ENCODE measurements at regions not wholly inside any gene's neighbourhood (a gene's known extent, or its start where the extent isn't known, plus 50 kb on each side); places are given as distances from the start of the nearest gene placed in this dataset.

DNA sequence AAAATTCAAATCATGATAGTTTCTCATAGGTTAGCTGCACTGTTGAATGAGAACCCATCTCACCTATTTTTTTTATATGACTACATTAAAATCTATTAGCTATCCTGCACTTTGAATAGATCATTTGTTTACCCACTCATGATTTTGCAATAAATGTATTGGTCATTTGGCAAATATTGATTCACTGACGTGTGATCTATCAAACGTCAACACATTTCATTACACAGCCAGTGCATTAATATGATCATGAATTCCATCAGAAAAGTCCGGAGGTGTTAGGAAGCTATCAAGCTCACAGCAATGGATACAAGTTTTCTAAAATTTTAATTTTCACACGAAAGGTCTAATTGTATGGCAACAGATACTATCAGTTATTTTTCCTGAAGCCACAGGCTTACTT, 128.2 kb upstream of the ID2 start:
- no peak overlapping the region for H2AFZ ChIP-seq (ENCODE audit: low read length)
- H3K27me3 ChIP-seq (ENCODE audit: insufficient read depth, low read length, poor library complexity, severe bottlenecking), result peaks cover 21% of the 10 kb centered on the region
- H3K9me2 ChIP-seq (replicated peaks; ENCODE audit: low read depth, low read length), result no peaks in the 10 kb centered on the region
- no peak overlapping the region for H3K4me2 ChIP-seq (ENCODE audit: low read depth, low read length, poor library complexity, severe bottlenecking)
- TF ChIP-seq EZH2phosphoT487 (IDR thresholded peaks at IDR 0.05; ENCODE audit: borderline replicate concordance) (no peak), CTCF (conservative IDR thresholded peaks at IDR 0.05; ENCODE audit: low read length) (no peak)
- no peaks in the 10 kb centered on the region for H4K20me1 ChIP-seq (ENCODE audit: insufficient read depth, low read length, poor library complexity, severe bottlenecking)
- H3K4me3 ChIP-seq (ENCODE audit: low read length, poor library complexity, severe bottlenecking), result no peak overlapping the region
- H3K36me3 ChIP-seq (ENCODE audit: insufficient read depth, low read length), result no peaks in the 10 kb centered on the region
- H3K4me1 ChIP-seq (ENCODE audit: insufficient read depth, low read length, poor library complexity, severe bottlenecking), result peaks cover 10% of the 10 kb centered on the region
- no peak overlapping the region for H3K9ac ChIP-seq (ENCODE audit: low read depth, low read length, poor library complexity, severe bottlenecking)
- H3F3A ChIP-seq (ENCODE audit: low read depth), result no peaks in the 10 kb centered on the region
- no peaks in the 10 kb centered on the region for H3K79me2 ChIP-seq (ENCODE audit: insufficient read depth, low read length)
- H3K9me3 ChIP-seq (ENCODE audit: insufficient read depth, low read depth, low read length), result peaks cover 4% of the 10 kb centered on the region; the same call in 1 of the 2 replicates

DNA sequence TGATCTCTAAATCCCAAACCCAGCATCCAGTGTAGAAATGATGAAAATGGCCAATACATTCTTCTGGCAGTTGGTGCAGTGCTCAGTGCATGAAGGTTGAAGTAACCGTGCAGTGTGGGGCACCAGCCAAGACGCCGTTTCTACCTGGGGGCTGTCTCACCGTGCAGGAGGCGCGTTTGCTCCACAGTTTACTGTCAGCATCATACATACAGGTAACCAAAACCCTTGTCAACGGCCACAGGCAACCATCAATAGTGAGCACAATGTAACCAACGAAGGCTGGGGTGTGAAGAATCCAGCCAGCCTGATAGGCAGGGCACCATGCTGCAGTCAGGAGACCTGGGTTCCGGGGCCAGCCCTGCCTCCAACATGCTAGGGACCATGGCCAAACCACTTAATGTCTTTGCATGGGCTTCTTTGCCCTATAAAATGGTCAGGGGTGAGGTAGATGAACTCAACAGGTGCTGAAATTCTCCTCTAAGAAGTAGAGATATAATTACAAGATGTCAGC, 127.5 kb upstream of the ID2 start:
- H3K36me3 ChIP-seq (ENCODE audit: insufficient read depth, low read length), result no peaks in the 10 kb centered on the region
- no peaks in the 10 kb centered on the region for H3K79me2 ChIP-seq (ENCODE audit: insufficient read depth, low read length)
- H3K9me3 ChIP-seq (ENCODE audit: insufficient read depth, low read depth, low read length), result peaks cover 11% of the 10 kb centered on the region; the same call in 1 of the 2 replicates
- no peak overlapping the region for H3K4me3 ChIP-seq (ENCODE audit: low read length, poor library complexity, severe bottlenecking)
- H3F3A ChIP-seq (ENCODE audit: low read depth), result no peaks in the 10 kb centered on the region
- no peak for TF ChIP-seq CTCF (conservative IDR thresholded peaks at IDR 0.05; ENCODE audit: low read length)
- no peak for TF ChIP-seq EZH2phosphoT487 (IDR thresholded peaks at IDR 0.05; ENCODE audit: borderline replicate concordance)
- H4K20me1 ChIP-seq (ENCODE audit: insufficient read depth, low read length, poor library complexity, severe bottlenecking), result no peaks in the 10 kb centered on the region
- no peaks in the 10 kb centered on the region for H3K9me2 ChIP-seq (replicated peaks; ENCODE audit: low read depth, low read length)
- no peak overlapping the region for H3K4me2 ChIP-seq (ENCODE audit: low read depth, low read length, poor library complexity, severe bottlenecking)
- H2AFZ ChIP-seq (ENCODE audit: low read length), result no peak overlapping the region
- peaks cover 27% of the 10 kb centered on the region for H3K27me3 ChIP-seq (ENCODE audit: insufficient read depth, low read length, poor library complexity, severe bottlenecking)
- H3K4me1 ChIP-seq (ENCODE audit: insufficient read depth, low read length, poor library complexity, severe bottlenecking), result peaks cover 10% of the 10 kb centered on the region
- H3K9ac ChIP-seq (ENCODE audit: low read depth, low read length, poor library complexity, severe bottlenecking), result no peak overlapping the region

DNA sequence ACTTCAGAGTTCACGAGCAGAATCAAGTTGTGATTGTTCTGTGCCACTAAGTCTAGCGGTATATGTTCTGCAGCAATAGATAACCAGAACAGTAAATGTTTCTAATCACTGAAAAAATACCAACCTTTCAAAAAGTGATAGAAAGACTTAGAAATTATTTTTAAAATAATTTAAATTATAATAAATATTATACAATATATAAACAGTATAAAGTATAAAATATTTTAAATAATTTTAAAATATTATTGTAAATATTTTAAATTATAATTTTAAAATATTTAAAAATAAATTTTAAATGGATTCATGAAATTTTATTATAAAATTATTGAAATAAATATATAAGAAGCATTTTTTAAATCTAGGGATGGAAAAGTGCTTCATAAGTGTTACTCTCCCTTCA, 126.3 kb upstream of the ID2 start:
- Histone ChIP-seq H3K9me3 (ENCODE audit: insufficient read depth, low read depth, low read length) (peaks cover 11% of the 10 kb centered on the region; the same call in 1 of the 2 replicates), H3K9me2 (replicated peaks; ENCODE audit: low read depth, low read length) (no peaks in the 10 kb centered on the region), H3K79me2 (ENCODE audit: insufficient read depth, low read length) (no peaks in the 10 kb centered on the region), H4K20me1 (ENCODE audit: insufficient read depth, low read length, poor library complexity, severe bottlenecking) (no peaks in the 10 kb centered on the region), H3K36me3 (ENCODE audit: insufficient read depth, low read length) (no peaks in the 10 kb centered on the region), H3F3A (ENCODE audit: low read depth) (no peaks in the 10 kb centered on the region), H3K27me3 (ENCODE audit: insufficient read depth, low read length, poor library complexity, severe bottlenecking) (peaks cover 27% of the 10 kb centered on the region), H3K4me3 (ENCODE audit: low read length, poor library complexity, severe bottlenecking) (no peak overlapping the region), H2AFZ (ENCODE audit: low read length) (no peak overlapping the region), H3K4me2 (ENCODE audit: low read depth, low read length, poor library complexity, severe bottlenecking) (no peak overlapping the region), H3K9ac (ENCODE audit: low read depth, low read length, poor library complexity, severe bottlenecking) (no peak overlapping the region), H3K4me1 (ENCODE audit: insufficient read depth, low read length, poor library complexity, severe bottlenecking) (peaks cover 10% of the 10 kb centered on the region)
- no peak for TF ChIP-seq CTCF (conservative IDR thresholded peaks at IDR 0.05; ENCODE audit: low read length)
- no peak for TF ChIP-seq EZH2phosphoT487 (IDR thresholded peaks at IDR 0.05; ENCODE audit: borderline replicate concordance)

All from Loucy (cell line).